ENCODE measurements at regions not wholly inside any gene's neighbourhood (a gene's known extent, or its start where the extent isn't known, plus 50 kb on each side); places are given as distances from the start of the nearest gene placed in this dataset.
A peak's percentile ranks its signal among the peaks of the same experiment; 100 is the strongest.

- no peak for TF ChIP-seq CTCF (IDR thresholded peaks at IDR 0.05)
- Mint-ChIP-seq H3K4me3 (peak overlapping the region; percentile 79), H3K27ac (peak overlapping the region; percentile 66), H3K4me1 (ENCODE audit: low read depth) (peaks cover 66% of the 10 kb centered on the region), H3K36me3 (ENCODE audit: low read depth) (no peaks in the 10 kb centered on the region), H3K27me3 (ENCODE audit: insufficient read depth) (peaks cover 6% of the 10 kb centered on the region), H3K9me3 (no peaks in the 10 kb centered on the region)
- peak; percentile 58 for DNase-seq
Measured at GRCh38 chr2:133986081-133986837, 267.6 kb upstream of the MGAT5 start.

- Mint-ChIP-seq H3K27ac (peak overlapping the region; percentile 66), H3K27me3 (ENCODE audit: insufficient read depth) (peaks cover 6% of the 10 kb centered on the region), H3K4me3 (peak overlapping the region; percentile 79), H3K9me3 (no peaks in the 10 kb centered on the region), H3K36me3 (ENCODE audit: low read depth) (no peaks in the 10 kb centered on the region), H3K4me1 (ENCODE audit: low read depth) (peaks cover 66% of the 10 kb centered on the region)
- no peak for TF ChIP-seq CTCF (IDR thresholded peaks at IDR 0.05)
- DNase-seq: no peak
Measured at GRCh38 chr2:133986881-133987795, 266.7 kb upstream of the MGAT5 start.

- Mint-ChIP-seq H3K4me3 (no peak overlapping the region), H3K27ac (no peak overlapping the region), H3K36me3 (ENCODE audit: low read depth) (no peaks in the 10 kb centered on the region), H3K27me3 (ENCODE audit: insufficient read depth) (peaks cover 6% of the 10 kb centered on the region), H3K9me3 (no peaks in the 10 kb centered on the region), H3K4me1 (ENCODE audit: low read depth) (peaks cover 65% of the 10 kb centered on the region)
- no peak for DNase-seq
- TF ChIP-seq CTCF (IDR thresholded peaks at IDR 0.05): no peak
Measured at GRCh38 chr2:133988316-133988891, 265.5 kb upstream of the MGAT5 start.

GRCh38 chr2:133991606-133992168, 262.2 kb upstream of the MGAT5 start:
- no peak for DNase-seq
- H3K36me3 Mint-ChIP-seq (ENCODE audit: low read depth): no peaks in the 10 kb centered on the region
- H3K9me3 Mint-ChIP-seq: no peaks in the 10 kb centered on the region

More at GRCh38 chr2:133991606-133992168, 262.2 kb upstream of the MGAT5 start:
- no peak for TF ChIP-seq CTCF (IDR thresholded peaks at IDR 0.05)
- Mint-ChIP-seq H3K4me1 (ENCODE audit: low read depth) (peaks cover 57% of the 10 kb centered on the region), H3K4me3 (no peak overlapping the region), H3K27me3 (ENCODE audit: insufficient read depth) (peaks cover 4% of the 10 kb centered on the region; the same call in 1 of the 2 replicates), H3K27ac (no peak overlapping the region)
